ENCODE measurements at regions not wholly inside any gene's neighbourhood (a gene's known extent, or its start where the extent isn't known, plus 50 kb on each side); places are given as distances from the start of the nearest gene placed in this dataset.

DNA sequence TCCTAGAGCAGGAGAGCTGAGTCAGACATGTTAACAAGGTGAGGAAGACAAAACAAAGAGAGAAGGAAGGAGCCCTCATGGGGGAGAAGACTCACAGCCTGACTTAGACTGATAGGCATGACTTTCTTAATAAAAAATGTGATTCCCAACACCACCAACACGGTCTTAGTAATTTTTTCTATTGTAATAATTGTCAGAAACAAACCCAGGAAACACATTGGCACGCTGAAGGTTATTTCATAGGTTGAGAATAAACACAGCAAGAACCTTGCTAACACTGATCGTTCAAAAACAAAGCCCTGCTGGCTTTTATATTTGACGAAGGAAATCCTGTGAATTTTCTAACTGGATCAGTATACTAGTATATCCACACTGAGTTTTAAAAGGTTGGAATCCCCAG lies 286.8 kb downstream of the HACE1 start:
- H3K9me3 ChIP-seq (ENCODE audit: low read depth, low read length): no peaks in the 10 kb centered on the region
- no peaks in the 10 kb centered on the region for H3K27me3 ChIP-seq (ENCODE audit: insufficient read depth, low read length)
- no peak overlapping the region for H3K4me3 ChIP-seq (ENCODE audit: low read length)
- no peaks in the 10 kb centered on the region for H3K4me1 ChIP-seq (ENCODE audit: insufficient read depth, low read length)

DNA sequence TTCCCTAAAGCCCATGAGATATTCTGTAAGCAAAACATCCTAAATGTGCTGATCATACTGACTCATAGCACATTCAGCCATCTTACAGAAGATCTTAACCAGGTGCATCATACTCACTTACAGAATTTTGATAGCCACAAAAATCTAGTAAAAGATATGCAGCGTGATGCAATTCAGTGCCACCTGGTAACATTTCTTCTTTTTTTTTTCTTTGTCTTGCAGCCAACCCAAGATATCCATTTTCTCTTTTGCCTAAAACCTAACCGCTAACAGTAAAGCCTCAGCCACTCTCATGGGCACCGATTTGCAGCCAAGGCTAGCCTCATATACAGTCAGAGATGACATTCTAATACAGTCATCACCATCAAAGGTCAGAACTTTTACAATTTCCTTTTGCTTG lies 293.3 kb downstream of the HACE1 start:
- Histone ChIP-seq H3K4me1 (ENCODE audit: insufficient read depth, low read length) (no peaks in the 10 kb centered on the region), H3K4me3 (ENCODE audit: low read length) (no peak overlapping the region), H3K9me3 (ENCODE audit: low read depth, low read length) (no peaks in the 10 kb centered on the region), H3K27me3 (ENCODE audit: insufficient read depth, low read length) (no peaks in the 10 kb centered on the region)

DNA sequence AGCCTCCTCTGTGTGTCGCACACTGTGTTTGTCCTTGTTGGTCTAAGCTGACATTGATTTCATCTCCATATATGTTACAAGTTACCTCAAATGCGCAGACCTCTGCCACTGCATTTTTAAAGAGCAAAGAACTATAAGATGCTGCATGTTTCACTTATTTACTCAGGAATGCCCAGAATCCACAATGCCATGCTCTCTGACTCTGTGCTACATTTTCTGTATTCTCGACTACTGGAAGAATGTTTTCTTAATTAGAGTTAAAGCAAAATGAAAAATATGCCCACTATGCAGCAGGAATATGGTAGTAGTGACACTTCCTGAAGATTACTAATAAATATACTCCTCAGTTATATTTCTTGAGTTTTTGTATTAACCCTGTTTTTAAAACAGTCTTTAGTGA lies 296.4 kb downstream of the HACE1 start:
- Histone ChIP-seq H3K27me3 (ENCODE audit: insufficient read depth, low read length) (no peaks in the 10 kb centered on the region), H3K9me3 (ENCODE audit: low read depth, low read length) (no peaks in the 10 kb centered on the region), H3K4me3 (ENCODE audit: low read length) (no peak overlapping the region), H3K4me1 (ENCODE audit: insufficient read depth, low read length) (no peaks in the 10 kb centered on the region)

DNA sequence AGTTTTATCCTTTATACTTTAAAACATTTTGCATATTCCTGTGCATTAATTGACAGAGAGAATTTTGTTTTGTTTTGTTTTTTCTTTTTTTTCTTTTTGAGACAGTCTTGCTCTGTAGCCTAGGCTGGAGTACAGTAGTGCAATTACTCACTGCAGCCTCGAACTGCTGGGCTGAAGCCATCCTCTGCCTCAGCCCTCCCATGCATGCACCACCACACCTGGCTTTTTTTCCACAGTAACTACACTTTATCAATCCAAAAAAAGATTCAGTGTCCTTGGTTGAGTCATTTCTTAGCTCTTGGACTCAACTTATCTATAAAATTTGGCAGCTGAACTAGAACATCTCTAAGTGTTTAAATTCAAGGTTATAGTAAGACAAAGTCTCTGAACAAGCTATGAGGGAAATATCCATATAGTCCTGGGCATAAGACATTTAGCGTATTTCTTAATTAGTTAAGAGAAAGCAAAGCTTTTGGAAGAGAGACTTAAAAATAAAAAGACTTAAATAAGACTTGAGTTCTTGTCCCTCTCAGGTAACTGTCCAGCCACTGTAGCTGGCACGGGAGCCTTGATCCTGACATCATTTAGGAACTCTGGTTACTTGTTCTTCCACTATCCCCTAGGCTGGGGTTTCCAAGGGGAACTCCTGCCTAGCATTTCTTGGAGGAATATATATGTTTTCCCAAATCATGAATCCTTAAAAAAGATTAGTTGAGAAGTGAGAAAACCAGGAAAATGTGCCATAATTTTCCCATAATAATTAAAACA lies 300.1 kb downstream of the HACE1 start:
- no peaks in the 10 kb centered on the region for H3K27me3 ChIP-seq (ENCODE audit: insufficient read depth, low read length)
- H3K9me3 ChIP-seq (ENCODE audit: low read depth, low read length): no peaks in the 10 kb centered on the region
- no peak overlapping the region for H3K4me3 ChIP-seq (ENCODE audit: low read length)
- H3K4me1 ChIP-seq (ENCODE audit: insufficient read depth, low read length): no peaks in the 10 kb centered on the region

DNA sequence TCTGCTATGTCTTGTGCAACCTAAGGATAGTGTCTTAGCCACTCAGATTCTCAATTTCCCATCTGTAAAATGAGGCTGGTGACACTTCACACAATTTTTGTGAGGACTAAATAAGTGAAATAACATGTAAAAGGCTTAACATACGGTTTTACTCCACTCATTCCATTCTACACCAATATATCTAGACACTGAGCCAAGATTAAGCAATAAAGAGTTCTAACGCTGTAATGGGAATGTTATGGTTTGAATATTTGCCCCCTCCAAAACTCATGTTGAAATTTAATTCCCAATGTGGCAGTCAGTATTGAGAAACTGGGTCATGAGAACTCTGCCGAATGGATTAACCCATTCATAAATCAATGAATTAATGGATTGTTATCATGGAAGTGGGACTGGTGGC lies 301.0 kb downstream of the HACE1 start:
- Histone ChIP-seq H3K4me1 (ENCODE audit: insufficient read depth, low read length) (no peaks in the 10 kb centered on the region), H3K9me3 (ENCODE audit: low read depth, low read length) (no peaks in the 10 kb centered on the region), H3K27me3 (ENCODE audit: insufficient read depth, low read length) (no peaks in the 10 kb centered on the region), H3K4me3 (ENCODE audit: low read length) (no peak overlapping the region)

DNA sequence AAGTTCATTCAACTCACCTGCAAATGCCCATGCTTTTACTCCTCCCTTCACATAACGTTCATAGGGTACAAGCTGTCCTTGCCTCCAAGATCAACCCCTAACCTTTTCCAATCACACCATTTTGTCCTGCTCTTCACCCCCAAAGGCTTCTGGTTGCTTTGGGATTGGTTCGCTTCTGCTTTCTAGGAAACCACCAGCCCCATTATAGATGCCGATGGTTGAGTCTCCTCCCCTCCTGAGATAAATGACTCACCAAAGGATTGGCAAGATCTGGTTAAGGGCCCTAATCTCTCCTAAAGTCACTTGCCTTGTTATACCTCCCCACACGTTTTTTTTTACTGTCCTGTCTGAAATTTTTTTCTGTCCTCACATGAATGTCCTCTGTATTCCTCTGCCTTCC lies 311.4 kb downstream of the HACE1 start:
- no peaks in the 10 kb centered on the region for H3K9me3 ChIP-seq (ENCODE audit: low read depth, low read length)
- H3K4me3 ChIP-seq (ENCODE audit: low read length): no peak overlapping the region
- H3K4me1 ChIP-seq (ENCODE audit: insufficient read depth, low read length): no peaks in the 10 kb centered on the region
- no peaks in the 10 kb centered on the region for H3K27me3 ChIP-seq (ENCODE audit: insufficient read depth, low read length)

DNA sequence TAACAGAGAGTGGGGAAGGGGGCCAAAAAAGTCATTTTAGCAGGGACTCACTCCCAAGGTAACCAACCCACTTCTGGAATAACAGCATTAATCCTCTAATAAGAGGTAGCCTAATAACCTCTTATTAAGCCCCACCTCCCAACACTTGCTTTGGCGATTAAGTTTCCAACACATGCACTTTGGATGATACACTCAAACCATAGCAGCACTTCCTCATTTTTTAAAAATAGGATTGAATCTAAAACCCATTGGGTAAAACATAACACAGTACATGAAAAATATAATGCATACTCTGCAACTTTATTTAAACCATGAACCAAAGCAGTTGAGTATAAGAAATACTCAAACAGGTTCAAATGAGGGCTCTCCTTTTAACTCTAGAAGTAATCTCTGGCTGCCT lies 318.3 kb downstream of the HACE1 start:
- no peak overlapping the region for H3K4me3 ChIP-seq (ENCODE audit: low read length)
- no peaks in the 10 kb centered on the region for H3K27me3 ChIP-seq (ENCODE audit: insufficient read depth, low read length)
- no peaks in the 10 kb centered on the region for H3K9me3 ChIP-seq (ENCODE audit: low read depth, low read length)
- H3K4me1 ChIP-seq (ENCODE audit: insufficient read depth, low read length): no peaks in the 10 kb centered on the region

DNA sequence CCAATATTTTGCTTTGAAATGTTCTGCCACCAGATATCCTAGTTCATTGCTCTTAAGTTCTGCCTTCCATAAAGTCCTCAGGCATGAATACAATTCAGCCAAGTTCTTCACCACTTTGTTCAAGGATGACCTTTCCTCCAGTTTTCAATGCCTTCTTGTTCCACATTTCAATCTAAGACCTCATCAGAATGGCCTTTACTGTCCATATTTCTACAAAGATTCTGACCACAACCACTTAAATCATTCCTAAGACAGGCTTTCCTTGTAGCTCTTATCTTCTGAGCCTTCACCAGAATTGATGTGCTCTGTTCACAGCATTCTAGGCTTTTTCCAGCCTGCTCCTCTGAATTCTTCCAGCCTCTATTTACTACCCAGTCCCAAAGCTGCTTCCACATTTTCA lies 319.0 kb downstream of the HACE1 start:
- H3K4me1 ChIP-seq (ENCODE audit: insufficient read depth, low read length): no peaks in the 10 kb centered on the region
- no peaks in the 10 kb centered on the region for H3K27me3 ChIP-seq (ENCODE audit: insufficient read depth, low read length)
- no peak overlapping the region for H3K4me3 ChIP-seq (ENCODE audit: low read length)
- H3K9me3 ChIP-seq (ENCODE audit: low read depth, low read length): no peaks in the 10 kb centered on the region

DNA sequence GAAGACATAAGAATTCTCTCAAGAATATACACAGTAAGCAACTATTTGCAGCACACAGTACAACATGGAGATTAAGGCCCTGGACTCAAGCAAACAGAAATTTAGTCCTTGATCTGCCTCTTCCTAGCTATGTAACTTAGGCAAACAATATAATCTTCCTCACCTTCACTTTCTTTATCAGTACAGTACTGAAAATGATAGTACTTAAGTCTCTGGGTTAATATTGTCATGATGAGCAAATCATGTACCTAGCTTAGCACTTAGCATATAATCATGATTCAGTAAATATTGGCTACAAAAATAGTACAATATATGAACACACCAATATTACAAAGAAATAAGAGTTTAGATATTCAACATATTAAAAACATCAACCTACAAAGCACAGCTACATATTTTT lies 320.5 kb downstream of the HACE1 start:
- Histone ChIP-seq H3K9me3 (ENCODE audit: low read depth, low read length) (no peaks in the 10 kb centered on the region), H3K27me3 (ENCODE audit: insufficient read depth, low read length) (no peaks in the 10 kb centered on the region), H3K4me1 (ENCODE audit: insufficient read depth, low read length) (no peaks in the 10 kb centered on the region), H3K4me3 (ENCODE audit: low read length) (no peak overlapping the region)

DNA sequence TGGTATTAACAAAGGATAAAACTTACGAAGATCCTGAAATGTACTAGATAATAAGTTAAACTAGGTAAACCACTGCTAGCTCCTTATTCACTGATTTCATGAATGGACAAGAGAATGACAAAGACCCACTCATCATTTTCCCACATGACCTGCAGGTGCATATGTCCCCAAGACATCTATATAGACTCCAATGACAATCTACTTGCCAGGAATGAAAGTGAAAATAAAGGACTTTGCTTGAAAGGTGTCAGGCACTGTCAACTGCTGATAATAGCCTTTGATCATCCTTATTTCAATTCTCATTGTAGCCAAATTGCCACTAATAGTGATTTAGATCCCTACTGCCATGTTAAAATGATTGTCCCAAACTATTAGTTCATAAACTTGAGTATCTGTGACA lies 321.8 kb downstream of the HACE1 start:
- no peaks in the 10 kb centered on the region for H3K27me3 ChIP-seq (ENCODE audit: insufficient read depth, low read length)
- no peak overlapping the region for H3K4me3 ChIP-seq (ENCODE audit: low read length)
- H3K9me3 ChIP-seq (ENCODE audit: low read depth, low read length): no peaks in the 10 kb centered on the region
- H3K4me1 ChIP-seq (ENCODE audit: insufficient read depth, low read length): no peaks in the 10 kb centered on the region

DNA sequence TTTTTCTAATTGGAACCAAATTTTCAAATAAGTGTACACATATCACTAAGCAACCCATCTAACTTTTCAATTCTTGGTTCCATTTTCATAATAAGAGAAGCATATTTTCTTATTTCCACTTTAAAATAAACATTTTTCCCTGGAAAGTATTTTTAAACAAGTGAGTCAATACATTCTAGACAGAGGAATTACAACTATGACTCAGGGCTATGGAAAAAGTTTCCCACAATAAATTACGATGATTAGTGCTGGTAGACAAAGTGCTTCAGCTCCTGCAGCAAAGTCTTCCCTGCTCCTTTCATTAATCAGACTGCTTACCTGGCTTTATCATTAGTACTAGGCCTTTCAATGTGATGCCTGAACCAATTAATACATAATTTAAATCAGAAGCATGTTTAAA lies 322.5 kb downstream of the HACE1 start:
- Histone ChIP-seq H3K9me3 (ENCODE audit: low read depth, low read length) (no peaks in the 10 kb centered on the region), H3K4me1 (ENCODE audit: insufficient read depth, low read length) (no peaks in the 10 kb centered on the region), H3K4me3 (ENCODE audit: low read length) (no peak overlapping the region), H3K27me3 (ENCODE audit: insufficient read depth, low read length) (no peaks in the 10 kb centered on the region)

DNA sequence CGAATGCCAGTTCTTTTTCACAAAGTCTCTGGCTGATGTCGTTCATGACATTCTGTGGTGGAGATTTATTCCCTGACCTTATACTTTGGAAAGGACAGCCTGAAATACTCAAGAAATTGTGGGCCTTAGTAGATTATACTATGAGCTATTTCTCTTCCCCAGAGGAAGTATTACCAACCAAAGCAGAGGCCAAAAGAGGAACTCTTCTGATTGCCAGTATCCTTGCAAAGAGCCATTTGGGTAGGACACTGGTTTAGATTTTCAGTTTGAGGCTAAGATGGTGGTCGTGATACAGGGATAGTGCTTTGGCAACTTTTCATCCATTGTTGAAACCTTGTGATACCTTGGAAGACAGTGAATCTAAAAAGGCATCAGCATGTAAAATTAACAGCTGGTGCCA lies 327.3 kb downstream of the HACE1 start:
- no peak overlapping the region for H3K4me3 ChIP-seq (ENCODE audit: low read length)
- no peaks in the 10 kb centered on the region for H3K9me3 ChIP-seq (ENCODE audit: low read depth, low read length)
- no peaks in the 10 kb centered on the region for H3K27me3 ChIP-seq (ENCODE audit: insufficient read depth, low read length)
- no peaks in the 10 kb centered on the region for H3K4me1 ChIP-seq (ENCODE audit: insufficient read depth, low read length)

DNA sequence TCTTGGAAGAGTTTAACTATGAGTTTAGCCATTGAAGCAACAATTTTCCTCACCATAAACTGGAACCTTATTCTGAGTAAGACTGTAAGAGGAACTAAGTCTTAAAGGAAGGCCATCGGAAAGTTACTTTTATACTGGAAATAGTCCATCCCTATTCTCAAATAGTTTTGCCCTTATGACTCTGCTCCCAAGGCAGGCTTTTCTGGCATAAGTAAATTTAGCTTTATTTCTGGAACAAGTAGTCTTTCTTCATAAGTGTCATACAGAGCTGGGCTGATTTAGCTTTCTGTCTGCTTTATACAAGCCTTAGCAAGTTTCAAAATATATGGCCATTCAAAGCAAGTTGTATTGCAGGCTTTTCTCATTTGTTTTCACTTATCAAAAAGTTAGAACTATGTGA lies 328.1 kb downstream of the HACE1 start:
- Histone ChIP-seq H3K9me3 (ENCODE audit: low read depth, low read length) (no peaks in the 10 kb centered on the region), H3K27me3 (ENCODE audit: insufficient read depth, low read length) (no peaks in the 10 kb centered on the region), H3K4me1 (ENCODE audit: insufficient read depth, low read length) (no peaks in the 10 kb centered on the region), H3K4me3 (ENCODE audit: low read length) (no peak overlapping the region)

DNA sequence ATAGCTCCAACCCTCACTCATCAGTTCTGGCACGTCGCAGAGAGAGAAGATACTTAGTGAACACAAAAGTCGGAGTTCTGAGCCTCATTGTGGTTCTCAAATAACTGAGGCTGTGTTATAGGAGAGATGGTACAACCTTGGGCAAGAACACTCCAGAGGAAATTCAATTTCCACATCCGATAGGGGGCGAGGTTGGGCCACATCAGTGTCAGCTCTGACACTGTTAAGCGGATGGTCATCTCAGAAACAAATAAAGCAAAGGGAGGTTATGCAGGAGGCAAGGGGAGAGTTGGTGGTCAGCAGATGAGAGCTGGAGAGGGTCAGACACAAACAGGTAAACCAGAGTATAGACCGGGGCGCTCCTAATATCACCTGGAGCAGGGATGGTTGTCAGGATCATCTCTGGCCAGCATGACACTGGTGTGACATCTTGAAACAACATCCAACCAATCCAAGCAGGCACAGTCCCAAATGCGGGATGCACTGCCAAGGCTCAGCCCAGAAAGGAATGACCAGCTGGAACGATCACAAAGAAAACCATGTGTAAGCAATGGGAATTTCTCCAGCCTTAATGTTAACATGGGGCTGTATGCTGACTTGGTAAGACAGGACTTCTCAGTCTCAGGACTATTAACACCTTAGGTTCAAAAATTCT lies 331.8 kb downstream of the HACE1 start:
- H3K4me3 ChIP-seq (ENCODE audit: low read length): no peak overlapping the region
- H3K4me1 ChIP-seq (ENCODE audit: insufficient read depth, low read length): no peaks in the 10 kb centered on the region
- H3K9me3 ChIP-seq (ENCODE audit: low read depth, low read length): no peaks in the 10 kb centered on the region
- H3K27me3 ChIP-seq (ENCODE audit: insufficient read depth, low read length): no peaks in the 10 kb centered on the region

DNA sequence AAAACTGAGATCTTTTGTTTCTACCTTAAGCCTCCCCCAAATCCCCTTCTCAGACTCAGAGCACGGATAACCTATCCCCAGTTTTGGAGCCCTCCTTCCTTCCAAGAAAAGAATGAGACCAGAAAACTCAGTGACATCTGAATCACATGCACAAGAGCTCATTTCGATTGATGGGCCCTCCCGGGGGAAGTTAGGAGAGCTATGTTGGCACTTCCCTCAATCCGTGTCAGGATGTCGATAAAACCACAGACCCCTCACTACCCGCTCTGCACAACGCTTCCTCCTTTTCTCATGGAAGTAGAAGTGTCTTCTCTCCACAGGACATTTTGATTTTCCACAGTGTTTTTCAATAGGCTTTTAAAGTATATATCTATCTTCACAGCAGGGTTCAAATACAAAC lies 332.4 kb downstream of the HACE1 start:
- H3K4me1 ChIP-seq (ENCODE audit: insufficient read depth, low read length): no peaks in the 10 kb centered on the region
- no peak overlapping the region for H3K4me3 ChIP-seq (ENCODE audit: low read length)
- H3K9me3 ChIP-seq (ENCODE audit: low read depth, low read length): no peaks in the 10 kb centered on the region
- no peaks in the 10 kb centered on the region for H3K27me3 ChIP-seq (ENCODE audit: insufficient read depth, low read length)

DNA sequence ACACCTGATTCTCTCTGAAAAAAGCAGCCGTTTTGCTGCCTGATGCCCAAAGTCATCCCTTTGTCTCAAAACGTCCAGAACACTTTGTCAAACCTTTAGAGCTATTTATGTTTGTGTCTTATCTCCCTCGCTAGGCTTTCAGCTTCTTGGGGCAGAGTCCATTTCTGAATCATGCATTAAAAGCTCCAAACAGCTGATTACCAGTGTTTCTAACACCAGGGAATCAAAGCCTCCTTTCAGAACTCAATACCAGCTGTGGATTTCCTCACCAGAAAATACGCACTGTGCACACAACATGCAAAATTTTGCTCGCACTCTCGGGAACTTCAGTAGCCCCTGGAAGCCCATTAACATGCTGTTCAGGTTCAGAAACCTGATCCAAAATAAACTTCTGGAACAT lies 333.3 kb downstream of the HACE1 start:
- H3K4me3 ChIP-seq (ENCODE audit: low read length): no peak overlapping the region
- no peaks in the 10 kb centered on the region for H3K4me1 ChIP-seq (ENCODE audit: insufficient read depth, low read length)
- H3K9me3 ChIP-seq (ENCODE audit: low read depth, low read length): no peaks in the 10 kb centered on the region
- no peaks in the 10 kb centered on the region for H3K27me3 ChIP-seq (ENCODE audit: insufficient read depth, low read length)

Measured in mononuclear cell (primary cell).